Trophoblast cell (in vitro differentiated cells and primary cell): ENCODE measurements at regions not wholly inside any gene's neighbourhood (a gene's known extent, or its start where the extent isn't known, plus 50 kb on each side); places are given as distances from the start of the nearest gene placed in this dataset.
"Not testable (repeated sequence)": the region's sequence is repeated elsewhere in the genome, so short reads cannot be mapped to it uniquely, and the experiment has no call there.

ENCODE experiments used
- DNase-seq, 2 donors: peaks; one replicate each; pipeline ENCODE4 v3.0.0-alpha.2; 2016
- H2AFZ ChIP-seq: 2 replicates; pipeline ENCODE4 v1.6.1; 2013; ENCODE audit warnings: low read length, moderate library complexity, mild to moderate bottlenecking; ENCODE audit not compliant: insufficient read depth, poor library complexity
- H2AK5ac ChIP-seq: 2 replicates; pipeline ENCODE4 v1.6.1; 2013; ENCODE audit warnings: mild to moderate bottlenecking, low read length
- H2BK120ac ChIP-seq: 2 replicates; pipeline ENCODE4 v1.6.1; 2013; ENCODE audit warnings: low read length, mild to moderate bottlenecking, moderate library complexity; ENCODE audit not compliant: insufficient read depth, poor library complexity
- H2BK12ac ChIP-seq: 2 replicates; pipeline ENCODE4 v1.6.1; 2013; ENCODE audit warnings: mild to moderate bottlenecking, low read length, moderate library complexity
- H2BK5ac ChIP-seq: 2 replicates; pipeline ENCODE4 v1.6.1; 2013; ENCODE audit warnings: low read length, low read depth, moderate library complexity, mild to moderate bottlenecking; ENCODE audit not compliant: poor library complexity
- H3K14ac ChIP-seq: 2 replicates; pipeline ENCODE4 v1.6.1; 2013; ENCODE audit warnings: mild to moderate bottlenecking, low read length
- H3K18ac ChIP-seq: 2 replicates; pipeline ENCODE4 v1.6.1; 2013; ENCODE audit warnings: mild to moderate bottlenecking, low read length
- H3K23ac ChIP-seq: 2 replicates; pipeline ENCODE4 v1.6.1; 2013; ENCODE audit warnings: low read length
- H3K27ac ChIP-seq: 2 replicates; pipeline ENCODE4 v1.5.1; 2013; ENCODE audit warnings: low read depth, mild to moderate bottlenecking, inconsistent platforms, low read length, moderate library complexity
- H3K27me3 ChIP-seq: 2 replicates; pipeline ENCODE4 v1.6.1; 2013; ENCODE audit warnings: inconsistent platforms, mild to moderate bottlenecking, low read length, moderate library complexity; ENCODE audit not compliant: insufficient read depth
- H3K36me3 ChIP-seq, 2 experiments: 1 replicate in 1 of 2; 2 replicates in 1 of 2; pipeline ENCODE4 v1.6.1; 2013; ENCODE audit warnings: low read length in 2 of 2, mild to moderate bottlenecking in 2 of 2, moderate library complexity in 1 of 2; ENCODE audit not compliant: insufficient read depth in 2 of 2, control insufficient read depth in 1 of 2
- H3K4ac ChIP-seq: 2 replicates; pipeline ENCODE4 v1.6.1; 2013; ENCODE audit warnings: low read depth, mild to moderate bottlenecking, low read length, moderate library complexity
- H3K4me1 ChIP-seq, 2 experiments: 1 replicate in 1 of 2; 2 replicates in 1 of 2; pipeline ENCODE4 v1.6.1; 2013; ENCODE audit warnings: low read length in 2 of 2, mild to moderate bottlenecking in 2 of 2, moderate library complexity in 1 of 2; ENCODE audit not compliant: insufficient read depth in 2 of 2, control insufficient read depth in 1 of 2
- H3K4me2 ChIP-seq: 2 replicates; pipeline ENCODE4 v1.6.1; 2013; ENCODE audit warnings: inconsistent platforms, mild to moderate bottlenecking, low read length, moderate library complexity
- H3K4me3 ChIP-seq: 2 replicates; pipeline ENCODE4 v1.5.1; 2013; ENCODE audit warnings: mild to moderate bottlenecking, low read depth, low read length, inconsistent platforms
- H3K79me1 ChIP-seq: one replicate; pipeline ENCODE4 v1.6.1; 2013; ENCODE audit warnings: low read length
- H3K79me2 ChIP-seq: 2 replicates; pipeline ENCODE4 v1.6.1; 2013; ENCODE audit warnings: low read length, mild to moderate bottlenecking; ENCODE audit not compliant: control insufficient read depth, insufficient read depth, poor library complexity
- H3K9ac ChIP-seq: 2 replicates; pipeline ENCODE4 v1.6.1; 2013; ENCODE audit warnings: mild to moderate bottlenecking, low read length
- H3K9me3 ChIP-seq: 2 replicates; pipeline ENCODE4 v1.6.1; 2013; ENCODE audit warnings: low read depth, mild to moderate bottlenecking, control low read depth, inconsistent platforms, low read length; ENCODE audit not compliant: insufficient read depth
- H4K12ac ChIP-seq: 2 replicates; pipeline ENCODE4 v1.6.1; 2013; ENCODE audit warnings: low read depth, mild to moderate bottlenecking, low read length, moderate library complexity
- H4K8ac ChIP-seq: 2 replicates; pipeline ENCODE4 v1.6.1; 2013; ENCODE audit warnings: low read depth, mild to moderate bottlenecking, low read length, moderate library complexity
- H4K91ac ChIP-seq: one replicate; pipeline ENCODE4 v1.6.1; 2013; ENCODE audit warnings: low read depth, mild to moderate bottlenecking, low read length, moderate library complexity
- WGBS: extraction: QIAGEN DNeasy Blood & Tissue Kit; methylation state at CpG from one replicate; pipeline ENCODE4 v1.1.7; 2013; ENCODE audit warnings: missing lambda C conversion rate; ENCODE audit not compliant: insufficient read length, insufficient coverage; ENCODE audit errors: extremely low coverage; 5-methylcytosine and 5-hydroxymethylcytosine counted together

DNA sequence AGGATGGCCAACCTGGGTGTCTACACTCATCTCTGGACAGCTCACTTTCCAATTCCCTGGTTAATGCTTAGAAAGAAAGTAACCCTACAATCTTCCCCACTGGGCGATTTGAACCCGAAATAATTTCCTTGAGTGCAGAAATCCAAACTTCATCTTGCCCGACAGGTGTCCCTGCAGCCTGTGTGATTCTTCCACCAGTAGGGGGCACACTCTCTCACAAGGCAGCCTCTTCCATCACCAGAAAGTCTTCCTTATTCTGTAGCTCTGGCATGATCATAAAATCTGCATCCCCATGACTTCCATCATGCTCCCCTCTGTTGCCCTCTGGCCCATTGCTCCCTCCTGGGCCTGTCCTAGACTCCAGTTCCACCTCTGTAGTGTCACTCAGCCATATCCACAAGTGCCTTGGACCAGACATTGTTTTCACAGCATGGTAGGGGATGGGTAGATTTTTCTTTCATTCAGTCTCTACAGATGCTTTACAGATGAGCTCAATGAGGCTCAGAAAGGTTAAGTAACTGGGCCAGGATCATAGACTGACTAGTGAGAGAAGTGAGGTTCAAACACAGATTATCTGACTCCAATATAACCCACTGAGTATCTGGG, 170.4 kb upstream of the SPTLC3 start:
- no peak overlapping the region for H2BK12ac ChIP-seq
- H3K23ac ChIP-seq, result no peak overlapping the region
- H4K8ac ChIP-seq, result no peak overlapping the region
- no peak overlapping the region for H3K14ac ChIP-seq
- H3K4me3 ChIP-seq, result no peak overlapping the region
- H2BK5ac ChIP-seq, result no peak overlapping the region
- H3K4me1 ChIP-seq, result peaks cover 0 to 2% of the 10 kb centered on the region in 2 experiments
- no peak overlapping the region for H3K18ac ChIP-seq
- H2AFZ ChIP-seq, result no peak overlapping the region
- H3K36me3 ChIP-seq, result no peaks in the 10 kb centered on the region
- H2AK5ac ChIP-seq, result no peak overlapping the region
- no peaks in the 10 kb centered on the region for H3K79me1 ChIP-seq
- H4K91ac ChIP-seq, result no peak overlapping the region
- no peak overlapping the region for H2BK120ac ChIP-seq
- peaks cover 1% of the 10 kb centered on the region for H3K9me3 ChIP-seq
- no peak overlapping the region for H3K9ac ChIP-seq
- H3K4me2 ChIP-seq, result no peak overlapping the region
- no peak overlapping the region for H4K12ac ChIP-seq
- no CpG with 5 or more reads among the region's 3 CpGs for WGBS
- no peak for DNase-seq
- H3K4ac ChIP-seq, result no peak overlapping the region
- H3K27me3 ChIP-seq, result no peaks in the 10 kb centered on the region
- no peak overlapping the region for H3K27ac ChIP-seq
- H3K79me2 ChIP-seq, result no peaks in the 10 kb centered on the region

DNA sequence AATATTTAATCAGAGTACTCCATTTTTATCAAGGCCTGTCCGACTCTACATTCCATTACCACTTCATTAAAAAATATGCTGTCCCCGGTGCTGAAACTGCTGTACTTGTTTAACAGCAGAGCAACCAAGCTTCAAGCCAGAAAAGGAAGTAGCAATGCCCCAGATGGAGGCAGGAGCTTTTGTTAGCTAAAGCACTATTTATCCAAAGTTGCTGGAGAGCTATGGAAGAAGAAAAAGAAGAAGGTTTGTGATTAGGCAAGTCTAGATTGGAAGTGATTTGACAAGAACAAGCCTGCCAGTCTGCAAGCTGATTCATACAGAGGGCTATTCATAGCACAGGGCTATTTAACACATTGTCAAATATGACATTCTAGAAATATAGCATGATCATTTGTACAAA, 160.9 kb upstream of the SPTLC3 start:
- H2BK12ac ChIP-seq, result no peak overlapping the region
- no peak overlapping the region for H4K91ac ChIP-seq
- no peaks in the 10 kb centered on the region for H3K27me3 ChIP-seq
- H4K8ac ChIP-seq, result no peak overlapping the region
- no peaks in the 10 kb centered on the region for H3K79me1 ChIP-seq
- no peaks in the 10 kb centered on the region for H3K4me1 ChIP-seq
- no peak overlapping the region for H2BK5ac ChIP-seq
- WGBS, result no CpG with 5 or more reads among the region's 2 CpGs
- H4K12ac ChIP-seq, result no peak overlapping the region
- no peak overlapping the region for H2AK5ac ChIP-seq
- no peaks in the 10 kb centered on the region for H3K9me3 ChIP-seq
- H2BK120ac ChIP-seq, result no peak overlapping the region
- H3K79me2 ChIP-seq, result no peaks in the 10 kb centered on the region
- H3K27ac ChIP-seq, result no peak overlapping the region
- H3K14ac ChIP-seq, result no peak overlapping the region
- no peak overlapping the region for H3K4me3 ChIP-seq
- no peak overlapping the region for H3K4me2 ChIP-seq
- H3K36me3 ChIP-seq, result no peaks in the 10 kb centered on the region
- no peak overlapping the region for H3K18ac ChIP-seq
- H3K4ac ChIP-seq, result no peak overlapping the region
- no peak overlapping the region for H3K23ac ChIP-seq
- no peak overlapping the region for H3K9ac ChIP-seq
- H2AFZ ChIP-seq, result no peak overlapping the region
- no peak for DNase-seq

- Histone ChIP-seq H3K79me2 (no peaks in the 10 kb centered on the region), H3K4me2 (no peak overlapping the region), H3K27ac (no peak overlapping the region), H3K9me3 (no peaks in the 10 kb centered on the region), H2BK12ac (no peak overlapping the region), H3K23ac (no peak overlapping the region), H4K8ac (no peak overlapping the region), H3K36me3 (no peaks in the 10 kb centered on the region), H3K4me1 (peaks cover 0 to 3% of the 10 kb centered on the region in 2 experiments), H3K18ac (no peak overlapping the region), H3K9ac (no peak overlapping the region), H3K4me3 (no peak overlapping the region), H3K79me1 (no peaks in the 10 kb centered on the region), H3K27me3 (no peaks in the 10 kb centered on the region), H2BK5ac (no peak overlapping the region), H2AK5ac (no peak overlapping the region), H3K14ac (no peak overlapping the region), H4K91ac (no peak overlapping the region), H2AFZ (no peak overlapping the region), H4K12ac (no peak overlapping the region), H2BK120ac (no peak overlapping the region), H3K4ac (no peak overlapping the region)
- DNase-seq, result no peak
- WGBS, result no CpG with 5 or more reads among the region's 9 CpGs
Measured at GRCh38 chr20:12849225-12849910, 159.4 kb upstream of the SPTLC3 start.

- DNase-seq, H2BK12ac ChIP-seq, H4K8ac ChIP-seq, H4K12ac ChIP-seq, H4K91ac ChIP-seq, H3K79me1 ChIP-seq, H2BK120ac ChIP-seq, H3K9me3 ChIP-seq, H3K4me1 ChIP-seq, H2BK5ac ChIP-seq, H3K4me3 ChIP-seq, H3K4ac ChIP-seq, H3K9ac ChIP-seq, H3K79me2 ChIP-seq, H3K36me3 ChIP-seq, H3K14ac ChIP-seq, H2AK5ac ChIP-seq, H2AFZ ChIP-seq, H3K18ac ChIP-seq, H3K4me2 ChIP-seq, H3K27ac ChIP-seq, H3K27me3 ChIP-seq, H3K23ac ChIP-seq: not testable (repeated sequence)
- no CpG with 5 or more reads among the region's 9 CpGs for WGBS
Measured at GRCh38 chr20:12857643-12858042, 151.1 kb upstream of the SPTLC3 start.
